ENCODE measurements at regions not wholly inside any gene's neighbourhood (a gene's known extent, or its start where the extent isn't known, plus 50 kb on each side); places are given as distances from the start of the nearest gene placed in this dataset.

- no peak for DNase-seq (ENCODE audit: low read depth)
- TF ChIP-seq MYC (IDR thresholded peaks at IDR 0.05; ENCODE audit: low read depth, low read length), result no peak
- no peak for TF ChIP-seq POLR2A (IDR thresholded peaks at IDR 0.05; ENCODE audit: extremely low read depth, insufficient read length)
- TF ChIP-seq MAX (IDR thresholded peaks at IDR 0.05; ENCODE audit: low read depth, low read length), result no peak
- no peak for TF ChIP-seq CTCF (IDR thresholded peaks at IDR 0.05; ENCODE audit: low read depth, low read length)
- no peak overlapping the region for H3K4me3 ChIP-seq (ENCODE audit: low read depth, low read length)
Measured at GRCh38 chr12:115553622-115554021, 723.9 kb downstream of the MED13L start.

GRCh38 chr12:115543269-115543668 lies 734.2 kb downstream of the MED13L start:
- no peak for DNase-seq (ENCODE audit: low read depth)
- H3K4me3 ChIP-seq (ENCODE audit: low read depth, low read length), result no peak overlapping the region
- TF ChIP-seq MAX (IDR thresholded peaks at IDR 0.05; ENCODE audit: low read depth, low read length) (no peak), POLR2A (IDR thresholded peaks at IDR 0.05; ENCODE audit: extremely low read depth, insufficient read length) (no peak), MYC (IDR thresholded peaks at IDR 0.05; ENCODE audit: low read depth, low read length) (no peak), CTCF (IDR thresholded peaks at IDR 0.05; ENCODE audit: low read depth, low read length) (no peak)

- H3K4me3 ChIP-seq (ENCODE audit: low read depth, low read length), result no peak overlapping the region
- TF ChIP-seq CTCF (IDR thresholded peaks at IDR 0.05; ENCODE audit: low read depth, low read length), result no peak
- no peak for TF ChIP-seq MAX (IDR thresholded peaks at IDR 0.05; ENCODE audit: low read depth, low read length)
- TF ChIP-seq MYC (IDR thresholded peaks at IDR 0.05; ENCODE audit: low read depth, low read length), result no peak
- TF ChIP-seq POLR2A (IDR thresholded peaks at IDR 0.05; ENCODE audit: extremely low read depth, insufficient read length), result no peak
- no peak for DNase-seq (ENCODE audit: low read depth)
Measured at GRCh38 chr12:115542656-115543055, 734.8 kb downstream of the MED13L start.

GRCh38 chr12:115541891-115542421 lies 735.5 kb downstream of the MED13L start:
- no peak for DNase-seq (ENCODE audit: low read depth)
- TF ChIP-seq POLR2A (IDR thresholded peaks at IDR 0.05; ENCODE audit: extremely low read depth, insufficient read length), result no peak
- no peak for TF ChIP-seq MAX (IDR thresholded peaks at IDR 0.05; ENCODE audit: low read depth, low read length)
- no peak for TF ChIP-seq MYC (IDR thresholded peaks at IDR 0.05; ENCODE audit: low read depth, low read length)
- TF ChIP-seq CTCF (IDR thresholded peaks at IDR 0.05; ENCODE audit: low read depth, low read length), result no peak
- no peak overlapping the region for H3K4me3 ChIP-seq (ENCODE audit: low read depth, low read length)

- no peak overlapping the region for H3K4me3 ChIP-seq (ENCODE audit: low read depth, low read length)
- DNase-seq (ENCODE audit: low read depth), result no peak
- TF ChIP-seq MYC (IDR thresholded peaks at IDR 0.05; ENCODE audit: low read depth, low read length) (no peak), MAX (IDR thresholded peaks at IDR 0.05; ENCODE audit: low read depth, low read length) (no peak), POLR2A (IDR thresholded peaks at IDR 0.05; ENCODE audit: extremely low read depth, insufficient read length) (no peak), CTCF (IDR thresholded peaks at IDR 0.05; ENCODE audit: low read depth, low read length) (no peak)
Measured at GRCh38 chr12:115528466-115528865, 749.0 kb downstream of the MED13L start.
